ENCODE measurements at regions not wholly inside any gene's neighbourhood (a gene's known extent, or its start where the extent isn't known, plus 50 kb on each side); places are given as distances from the start of the nearest gene placed in this dataset.
A peak's percentile ranks its signal among the peaks of the same experiment; 100 is the strongest.

- BruUV-seq (replicated peaks), result no TSS peak
- Histone ChIP-seq H3K27ac (ENCODE audit: low read length) (peak overlapping the region; percentile 70), H3K9ac (ENCODE audit: low read length) (peak overlapping the region; percentile 26; the same call in 1 of the 2 replicates), H3K4me2 (ENCODE audit: low read length) (peak overlapping the region; percentile 58), H3K79me2 (ENCODE audit: low read length) (peaks cover 29% of the 10 kb centered on the region), H3F3A (ENCODE audit: low read length, unreplicated experiment) (no peaks in the 10 kb centered on the region), H3K27me3 (ENCODE audit: low read length) (no peaks in the 10 kb centered on the region), H3K4me1 (ENCODE audit: insufficient read depth, low read length) (peaks cover 26% of the 10 kb centered on the region), H3K9me2 (replicated peaks; ENCODE audit: low read length) (no peaks in the 10 kb centered on the region), H3K4me3 (ENCODE audit: low read length) (no peak overlapping the region), H3K9me3 (ENCODE audit: low read length) (no peaks in the 10 kb centered on the region), H3K36me3 (ENCODE audit: low read depth, low read length) (peaks cover 8% of the 10 kb centered on the region; the same call in 1 of the 2 replicates), H4K20me1 (ENCODE audit: low read length) (0 out of 2 replicates have a peak, but pooled peaks cover 4% of the 10 kb centered on the region), H2AFZ (ENCODE audit: low read length) (no peak overlapping the region)
- ChIA-PET POLR2A (ENCODE audit: unreplicated experiment) (interaction anchor here (0.6 kb wide), 1 partner anchor 30 kb away, joined by 4 read pairs; no protein-coding TSS in a partner anchor), CTCF (interaction anchor here (0.5 to 1.0 kb wide), 2 partner anchors 19 to 31 kb away, joined by 3 read pairs; no protein-coding TSS in a partner anchor)
- ATAC-seq (peak; percentile 97), DNase-seq (peak; percentile 98)
- intact Hi-C loops (cut with micrococcal nuclease), result no loop called here
- no peak for TF ChIP-seq EZH2 (IDR thresholded peaks at IDR 0.05; ENCODE audit: low read length, unreplicated experiment)
These were observed 116.5 kb downstream of the RFLNA start for GRCh38 chr12:124411281-124411878.

GRCh38 chr12:124410354-124411175 lies 115.7 kb downstream of the RFLNA start:
- POLR2A ChIA-PET (ENCODE audit: unreplicated experiment), result no interaction called here
- Histone ChIP-seq H3K9ac (ENCODE audit: low read length) (peak overlapping the region; percentile 26; the same call in 1 of the 2 replicates), H3K9me3 (ENCODE audit: low read length) (no peaks in the 10 kb centered on the region), H3K4me1 (ENCODE audit: insufficient read depth, low read length) (peaks cover 26% of the 10 kb centered on the region), H3K27me3 (ENCODE audit: low read length) (no peaks in the 10 kb centered on the region), H3K27ac (ENCODE audit: low read length) (peak overlapping the region; percentile 70), H3K9me2 (replicated peaks; ENCODE audit: low read length) (no peaks in the 10 kb centered on the region), H3K4me3 (ENCODE audit: low read length) (no peak overlapping the region), H3K36me3 (ENCODE audit: low read depth, low read length) (peaks cover 8% of the 10 kb centered on the region; the same call in 1 of the 2 replicates), H2AFZ (ENCODE audit: low read length) (no peak overlapping the region), H3F3A (ENCODE audit: low read length, unreplicated experiment) (no peaks in the 10 kb centered on the region), H3K4me2 (ENCODE audit: low read length) (peak overlapping the region; percentile 58), H4K20me1 (ENCODE audit: low read length) (0 out of 2 replicates have a peak, but pooled peaks cover 4% of the 10 kb centered on the region), H3K79me2 (ENCODE audit: low read length) (peaks cover 32% of the 10 kb centered on the region)
- no TSS peak for BruUV-seq (replicated peaks)
- intact Hi-C loops (cut with micrococcal nuclease), result no loop called here
- ATAC-seq, result no peak
- no peak for TF ChIP-seq EZH2phosphoT487 (IDR thresholded peaks at IDR 0.05; ENCODE audit: borderline replicate concordance, low read length)
- no peak for TF ChIP-seq EZH2 (IDR thresholded peaks at IDR 0.05; ENCODE audit: low read length, unreplicated experiment)
- TF ChIP-seq CTCF (conservative IDR thresholded peaks at IDR 0.05; ENCODE audit: low read depth, low read length), result no peak
- no peak for DNase-seq
- CTCF ChIA-PET, result no interaction called here

GRCh38 chr12:124408822-124409517 lies 114.1 kb downstream of the RFLNA start:
- intact Hi-C loops (cut with micrococcal nuclease), result no loop called here

More at GRCh38 chr12:124408822-124409517, 114.1 kb downstream of the RFLNA start:
- Histone ChIP-seq H3K36me3 (ENCODE audit: low read depth, low read length) (peaks cover 8% of the 10 kb centered on the region), H3K9me3 (ENCODE audit: low read length) (no peaks in the 10 kb centered on the region), H3K4me1 (ENCODE audit: insufficient read depth, low read length) (peaks cover 26% of the 10 kb centered on the region), H3F3A (ENCODE audit: low read length, unreplicated experiment) (no peaks in the 10 kb centered on the region), H3K4me3 (ENCODE audit: low read length) (no peak overlapping the region), H3K9me2 (replicated peaks; ENCODE audit: low read length) (no peaks in the 10 kb centered on the region), H3K27ac (ENCODE audit: low read length) (no peak overlapping the region), H3K27me3 (ENCODE audit: low read length) (no peaks in the 10 kb centered on the region), H2AFZ (ENCODE audit: low read length) (no peak overlapping the region), H3K4me2 (ENCODE audit: low read length) (no peak overlapping the region), H3K79me2 (ENCODE audit: low read length) (peaks cover 31% of the 10 kb centered on the region), H4K20me1 (ENCODE audit: low read length) (0 out of 2 replicates have a peak, but pooled peaks cover 4% of the 10 kb centered on the region), H3K9ac (ENCODE audit: low read length) (no peak overlapping the region)
- no TSS peak for BruUV-seq (replicated peaks)
- DNase-seq (no peak), ATAC-seq (no peak)
- TF ChIP-seq CTCF (conservative IDR thresholded peaks at IDR 0.05; ENCODE audit: low read depth, low read length), result no peak
- no peak for TF ChIP-seq EZH2phosphoT487 (IDR thresholded peaks at IDR 0.05; ENCODE audit: borderline replicate concordance, low read length)
- no peak for TF ChIP-seq EZH2 (IDR thresholded peaks at IDR 0.05; ENCODE audit: low read length, unreplicated experiment)
- CTCF ChIA-PET, result no interaction called here
- POLR2A ChIA-PET (ENCODE audit: unreplicated experiment), result no interaction called here

Measured in PC-3 (cell line).